Stimulated activated naive CD4-positive, alpha-beta T cell treated with Interleukin-2 at 50 U/mL for 16 hours (primary cell): ENCODE measurements at regions not wholly inside any gene's neighbourhood (a gene's known extent, or its start where the extent isn't known, plus 50 kb on each side); places are given as distances from the start of the nearest gene placed in this dataset.

Source experiments
- DNase-seq: peaks from one replicate; lab custom pipeline; 2025; lab: John Stamatoyannopoulos, UW

GRCh38 chr9:87333802-87334201, 163.9 kb upstream of the DAPK1 start:
- no peak for DNase-seq

- DNase-seq: no peak
Measured at GRCh38 chr9:87334366-87334765, 163.3 kb upstream of the DAPK1 start.

DNA sequence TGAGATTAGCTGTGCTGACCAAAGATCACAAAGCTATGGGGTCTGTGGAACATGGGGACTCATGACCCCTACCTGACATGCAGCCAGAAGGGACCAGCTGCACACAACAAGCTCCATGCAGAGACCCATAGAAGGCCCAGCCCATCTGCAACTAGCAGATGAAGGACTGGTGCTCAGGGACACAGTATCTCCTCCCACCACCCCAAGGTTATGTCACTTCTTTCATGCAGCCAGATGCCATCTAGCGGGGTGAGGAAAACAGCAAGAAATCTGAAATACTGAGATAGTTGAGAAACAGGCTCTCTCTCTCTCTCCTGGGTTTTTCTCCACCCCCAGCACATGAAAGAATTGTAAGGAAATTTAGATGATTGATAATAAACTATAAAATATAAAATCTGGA, 161.3 kb upstream of the DAPK1 start:
- no peak for DNase-seq

DNA sequence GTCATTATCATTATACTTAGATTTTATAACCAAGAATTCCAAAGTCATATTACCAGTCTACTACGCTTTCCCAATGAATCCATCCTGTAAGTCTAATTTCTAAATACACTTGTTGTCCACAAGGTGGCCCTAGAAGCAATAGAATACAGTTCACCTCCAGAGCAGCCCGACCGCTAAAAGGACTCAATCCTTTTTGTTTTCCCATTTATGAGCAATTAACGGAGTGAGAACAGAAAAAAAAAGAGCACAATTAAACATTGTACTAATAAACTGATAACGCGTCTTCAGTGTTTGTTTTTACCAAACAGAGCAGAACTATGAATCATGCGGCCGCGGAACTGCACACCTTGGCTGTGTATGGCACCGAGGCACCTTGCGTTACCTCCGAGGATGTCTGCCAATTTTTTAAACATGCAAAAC, 160.7 kb upstream of the DAPK1 start:
- DNase-seq: no peak

DNA sequence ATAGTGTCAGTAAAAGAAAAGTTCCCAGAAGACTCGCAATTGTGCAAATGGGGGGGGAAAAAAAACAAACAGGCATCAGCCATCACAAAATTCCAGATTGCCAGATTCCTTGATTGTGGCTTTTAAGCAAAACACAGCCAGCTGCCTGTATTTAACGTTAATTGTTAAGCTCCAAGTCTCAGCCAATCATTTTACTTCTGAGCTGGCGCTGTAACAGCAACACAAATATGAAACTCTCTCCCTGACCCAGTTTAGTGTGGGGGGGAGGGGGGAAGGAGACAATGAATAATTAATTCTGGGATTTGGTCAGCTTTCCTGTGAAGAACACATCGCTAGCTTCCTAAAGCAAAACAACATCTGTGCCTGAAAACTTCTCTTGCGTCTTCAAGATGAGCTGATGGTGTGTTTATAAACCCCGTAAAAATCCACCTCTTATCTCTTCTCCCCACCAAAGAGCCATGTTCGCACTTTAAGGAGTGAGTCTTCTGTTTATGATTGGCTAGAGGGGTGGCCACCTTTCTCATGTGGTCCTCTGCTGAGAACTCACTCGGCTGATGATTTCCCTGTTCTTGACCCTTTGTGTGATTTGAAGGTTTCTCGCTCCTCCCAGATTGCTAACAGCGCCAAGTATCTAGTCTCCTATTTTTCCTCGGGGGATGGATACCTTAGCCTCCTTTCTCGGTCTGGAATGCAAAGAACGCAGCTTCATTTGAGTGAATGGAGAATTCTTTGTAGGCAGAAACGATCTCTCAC, 160.2 kb upstream of the DAPK1 start:
- no peak for DNase-seq

DNA sequence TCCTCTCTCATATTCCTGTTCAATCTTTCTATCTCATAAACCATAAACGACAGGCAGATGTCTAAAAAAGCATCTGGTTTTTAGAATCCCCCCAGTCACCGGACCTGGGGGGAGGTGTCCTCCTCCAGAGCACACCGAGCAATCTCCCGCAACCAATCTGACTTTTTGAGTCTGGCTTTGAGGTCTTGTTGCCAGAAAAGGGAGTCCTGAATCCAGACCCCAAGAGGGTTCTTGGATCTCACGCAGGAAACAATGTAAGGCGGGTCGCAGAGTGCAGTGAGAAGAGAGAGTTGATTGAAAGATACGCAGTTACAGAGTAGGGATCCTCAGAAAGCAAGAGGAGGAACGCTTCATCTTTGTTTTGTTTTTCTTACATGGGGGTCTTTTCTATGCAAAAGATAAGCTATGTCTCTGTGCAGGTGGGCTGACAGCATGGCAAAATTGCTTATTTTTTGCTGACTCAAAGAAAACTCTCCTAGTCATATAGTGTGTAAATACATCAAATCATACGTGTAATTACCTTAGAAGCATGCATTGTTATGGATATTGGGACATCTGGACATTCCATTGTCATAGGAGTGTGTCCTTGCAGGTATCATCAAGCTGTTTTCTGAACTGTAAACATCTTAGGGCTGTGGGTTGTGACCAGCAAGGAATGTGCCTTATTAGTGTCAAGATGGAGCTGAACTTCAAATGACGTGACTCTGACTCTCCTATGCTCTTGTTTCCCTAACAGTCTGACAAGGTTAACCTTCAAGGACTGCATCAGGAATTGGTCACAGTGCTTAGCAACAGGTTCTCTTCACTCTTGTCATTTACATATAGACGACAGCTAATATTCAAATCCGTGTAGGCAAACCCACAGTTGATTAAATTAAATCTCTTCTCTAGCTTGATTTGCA, 159.3 kb upstream of the DAPK1 start:
- no peak for DNase-seq

DNA sequence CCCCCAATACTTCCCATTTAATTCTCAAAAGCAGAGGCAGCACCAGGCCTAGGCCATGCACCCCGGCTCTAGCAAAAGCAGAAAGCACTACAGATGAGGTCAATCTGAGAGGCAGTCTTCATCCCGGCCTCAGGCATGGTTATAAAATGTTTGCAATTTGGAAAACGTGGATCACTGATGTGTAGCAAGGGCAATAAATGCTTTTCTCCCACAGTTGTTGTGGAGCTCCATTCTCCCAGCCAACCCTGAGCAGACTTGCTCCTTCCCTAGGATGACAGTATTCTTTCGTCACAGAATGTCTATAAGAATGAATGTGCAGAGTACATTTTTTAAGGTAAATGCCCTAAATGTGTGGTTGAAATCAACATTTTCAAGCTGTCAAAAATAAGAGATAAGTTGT, 157.3 kb upstream of the DAPK1 start:
- no peak for DNase-seq

GRCh38 chr9:87342743-87343142, 154.9 kb upstream of the DAPK1 start:
- no peak for DNase-seq

GRCh38 chr9:87343816-87344430, 153.7 kb upstream of the DAPK1 start:
- no peak for DNase-seq

DNA sequence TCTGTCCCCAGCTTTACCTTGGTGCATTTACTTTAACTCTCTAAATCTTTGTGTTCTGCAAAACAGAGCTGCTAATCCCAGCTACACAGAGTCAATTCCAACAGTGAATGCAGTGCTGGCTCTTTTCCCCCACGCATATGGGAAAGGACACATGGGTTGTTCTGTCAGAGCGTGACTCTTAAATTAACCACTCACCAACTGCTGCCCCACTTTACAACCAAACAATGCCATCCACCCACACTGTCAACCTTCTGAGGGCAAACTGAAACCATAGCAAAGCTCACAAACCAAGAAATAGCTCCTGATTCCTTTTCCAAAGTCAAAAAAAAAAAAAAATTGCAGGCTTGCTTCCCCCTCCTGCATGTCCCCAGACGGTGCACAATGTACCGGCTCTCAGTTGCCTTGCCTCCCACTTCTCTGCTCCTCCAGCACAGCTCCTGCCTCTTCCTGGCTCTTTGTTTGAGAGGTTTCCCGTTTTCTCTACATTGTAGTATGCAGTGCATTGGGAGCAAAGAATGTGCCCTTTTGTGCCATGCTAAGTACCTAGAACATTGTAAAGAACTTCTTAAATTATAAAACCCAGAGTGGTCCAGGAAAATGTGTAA, 151.5 kb upstream of the DAPK1 start:
- DNase-seq: no peak

GRCh38 chr9:87350915-87351314, 146.8 kb upstream of the DAPK1 start:
- no peak for DNase-seq

DNA sequence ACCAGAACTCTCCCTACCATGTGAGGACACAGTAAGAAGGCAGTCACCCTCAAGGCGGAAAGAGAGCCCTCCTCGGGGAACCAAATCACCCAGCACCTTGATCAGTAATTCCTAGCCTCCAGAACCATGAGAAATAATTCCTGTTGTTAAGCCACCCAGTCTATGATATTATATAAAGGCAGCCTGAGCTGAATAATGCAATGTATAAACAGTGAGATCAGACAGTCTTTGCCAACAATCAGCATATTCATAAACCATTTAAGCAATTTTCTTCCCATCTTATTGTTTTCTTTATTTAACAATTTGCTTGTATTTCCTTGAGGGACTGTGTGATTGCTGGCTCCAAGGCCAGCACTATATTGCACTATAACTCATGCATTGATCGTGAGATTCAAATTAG, 144.4 kb upstream of the DAPK1 start:
- DNase-seq: no peak

DNA sequence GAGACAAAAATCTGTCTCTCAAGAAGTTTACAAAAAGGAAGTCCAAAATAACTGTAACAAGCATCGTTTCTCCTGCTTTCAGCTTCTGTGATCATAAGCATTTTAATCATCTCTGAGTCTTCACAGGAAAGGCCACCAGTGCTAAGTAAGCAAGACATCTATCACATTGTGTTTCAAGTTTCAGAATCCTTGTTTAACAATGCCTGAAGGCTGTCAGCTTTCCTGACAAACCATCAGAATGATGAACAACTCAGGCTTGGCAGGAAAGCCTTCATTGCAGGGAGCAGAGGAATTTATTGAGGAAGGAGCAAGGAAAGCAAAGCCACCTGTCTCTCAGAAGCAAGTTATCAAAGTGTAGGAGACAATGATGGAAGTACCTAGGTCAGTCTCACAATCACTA, 143.5 kb upstream of the DAPK1 start:
- no peak for DNase-seq

DNA sequence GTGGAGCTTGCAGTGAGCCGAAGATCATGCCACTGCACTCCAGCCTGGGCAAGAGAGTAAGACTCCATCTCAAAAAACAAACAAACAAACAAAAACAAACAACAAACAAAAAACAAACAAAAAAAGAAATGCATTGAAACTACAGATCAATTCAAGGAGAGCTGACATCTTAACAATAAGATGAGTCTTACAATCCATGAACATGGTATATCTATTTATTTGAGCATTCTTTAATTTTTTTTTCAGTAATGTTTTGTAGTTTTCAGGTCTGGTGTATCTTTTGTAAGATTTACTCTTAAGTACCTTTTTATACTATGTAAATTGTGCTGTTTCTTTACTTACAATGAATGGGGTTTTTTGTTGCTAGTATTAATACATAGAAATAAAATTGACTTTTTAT, 140.1 kb upstream of the DAPK1 start:
- DNase-seq: no peak

DNA sequence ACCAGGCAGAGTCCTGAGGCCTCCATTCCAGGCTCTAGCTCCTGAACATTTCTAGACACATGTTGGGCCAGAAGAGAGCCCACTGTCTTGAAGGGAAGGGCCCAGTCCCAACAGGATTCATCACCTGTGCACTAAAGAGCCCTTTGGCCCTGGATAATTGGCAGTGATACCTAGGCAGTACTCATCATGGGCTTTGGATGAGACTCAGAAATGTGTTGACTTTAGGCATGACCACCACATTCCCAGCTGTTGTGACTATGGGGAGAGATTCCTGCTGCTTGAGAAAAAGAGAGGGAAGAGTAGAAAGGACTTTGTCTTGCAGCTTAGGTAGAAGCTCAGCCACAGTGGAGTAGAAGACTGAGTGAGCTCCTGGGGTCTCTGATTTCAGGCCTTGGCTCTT, 138.4 kb upstream of the DAPK1 start:
- DNase-seq: no peak

- DNase-seq: no peak
Measured at GRCh38 chr9:87359958-87360601, 137.6 kb upstream of the DAPK1 start.

GRCh38 chr9:87370049-87370685, 127.5 kb upstream of the DAPK1 start:
- DNase-seq: no peak

DNA sequence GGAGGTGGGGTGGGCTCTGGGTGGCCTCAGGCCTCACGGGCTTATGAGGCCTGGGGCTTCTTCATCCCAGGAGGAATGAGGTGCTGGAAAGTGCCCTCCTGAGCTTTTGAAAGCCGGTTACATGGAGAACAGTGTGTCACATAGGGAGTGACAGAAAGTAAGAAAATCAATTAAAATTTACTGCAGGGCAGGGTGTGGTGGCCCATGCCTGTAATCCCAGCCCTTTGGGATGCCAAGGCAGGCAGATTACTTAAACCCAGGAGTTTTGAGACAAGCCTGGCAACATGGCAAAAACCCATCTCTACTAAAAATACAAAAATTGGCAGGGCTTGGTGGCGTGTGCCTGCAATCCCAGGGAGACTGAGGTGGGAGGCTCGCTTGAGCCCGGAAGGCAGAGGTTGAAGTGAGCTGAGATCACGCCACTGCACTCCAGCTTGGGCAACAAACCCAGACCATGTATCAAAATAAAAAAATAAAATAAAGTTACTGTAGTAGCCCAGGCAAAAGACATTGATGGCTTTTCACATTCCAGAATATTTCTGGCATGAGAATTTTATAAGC, 125.8 kb upstream of the DAPK1 start:
- no peak for DNase-seq

DNA sequence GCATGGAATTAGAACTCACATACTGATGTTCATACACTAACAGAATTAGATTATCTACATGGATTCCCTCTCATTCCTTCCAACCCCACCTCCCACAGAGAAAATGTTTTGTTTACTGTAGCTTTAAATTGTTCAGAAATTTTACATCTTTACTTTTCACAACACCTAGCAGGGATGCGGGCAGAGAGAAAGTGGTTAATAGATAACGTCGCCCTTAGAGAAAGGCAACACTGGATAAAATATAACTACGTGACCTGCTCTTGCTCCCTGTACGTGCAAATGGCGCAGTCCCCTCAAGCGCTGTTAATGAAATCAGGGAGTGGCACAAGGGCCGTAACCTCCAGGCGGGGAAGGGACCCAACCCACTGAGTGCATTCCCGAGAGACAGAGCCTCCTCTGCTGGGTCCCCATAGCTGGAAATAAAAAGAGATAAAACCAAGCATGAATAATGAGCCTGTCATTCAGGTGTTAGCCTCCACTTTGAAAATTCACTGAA, 125.3 kb upstream of the DAPK1 start:
- no peak for DNase-seq

DNA sequence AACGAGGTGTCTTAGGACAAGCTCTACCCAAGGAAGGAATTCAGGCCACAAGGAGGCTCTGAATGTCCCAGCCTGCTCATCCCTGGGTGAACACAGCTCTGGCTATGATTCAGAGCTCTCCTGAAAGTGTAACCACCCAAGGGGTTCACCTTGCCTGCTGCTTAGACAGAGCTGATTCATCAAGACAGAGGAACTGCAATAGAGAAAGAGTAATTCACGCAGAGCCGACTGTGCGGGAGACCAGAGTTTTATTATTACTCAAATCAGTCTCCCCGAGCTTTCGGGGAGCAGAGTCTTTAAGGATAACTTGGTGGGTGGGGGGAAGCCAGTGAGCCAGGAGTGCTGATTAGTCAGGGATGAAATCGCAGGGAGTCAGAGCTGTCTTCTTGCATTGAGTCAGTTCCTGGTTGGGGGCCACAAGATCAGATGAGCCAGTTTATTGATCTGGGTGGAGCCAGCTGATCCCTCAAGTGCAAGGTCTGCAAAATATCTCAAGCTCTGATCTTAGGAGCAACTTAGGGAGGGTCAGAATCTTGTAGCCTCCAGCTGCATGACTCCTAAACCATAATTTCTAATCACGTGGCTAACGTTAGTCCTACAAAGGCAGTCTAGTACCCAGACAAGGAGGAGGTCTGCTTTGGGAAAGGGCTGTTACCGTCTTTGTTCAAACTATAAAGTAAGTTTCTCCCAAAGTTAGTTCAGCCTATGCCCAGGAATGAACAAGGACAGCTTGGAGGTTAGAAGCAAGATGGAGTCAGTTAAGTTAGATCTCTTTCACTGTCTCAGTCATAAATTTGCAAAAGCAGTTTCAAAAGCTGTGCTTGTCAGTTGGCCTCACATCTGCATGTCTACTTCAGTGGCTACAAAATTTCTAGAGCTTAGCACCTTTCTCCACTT, 123.4 kb upstream of the DAPK1 start:
- peak; percentile 17 for DNase-seq
